Hippocampal formation (tissue), 2 donors: ENCODE measurements at regions not wholly inside any gene's neighbourhood (a gene's known extent, or its start where the extent isn't known, plus 50 kb on each side); places are given as distances from the start of the nearest gene placed in this dataset.
"Not testable (repeated sequence)": the region's sequence is repeated elsewhere in the genome, so short reads cannot be mapped to it uniquely, and the experiment has no call there.

Experiments used
- DNase-seq, 2 donors: peaks; one replicate each; lab custom pipeline; 2025; lab: John Stamatoyannopoulos, UW

GRCh38 chr12:87336814-87337336, 692.3 kb downstream of the C12orf50 start:
- DNase-seq = no peak

- DNase-seq = no peak
Measured at GRCh38 chr12:87332987-87333726, 696.0 kb downstream of the C12orf50 start.

GRCh38 chr12:87330071-87330555, 699.1 kb downstream of the C12orf50 start:
- DNase-seq = not testable (repeated sequence)

GRCh38 chr12:87329076-87329863, 699.9 kb downstream of the C12orf50 start:
- no peak for DNase-seq

GRCh38 chr12:87323369-87323768, 705.8 kb downstream of the C12orf50 start:
- no peak for DNase-seq

GRCh38 chr12:87320724-87321123, 708.5 kb downstream of the C12orf50 start:
- no peak for DNase-seq

GRCh38 chr12:87317302-87317701, 711.9 kb downstream of the C12orf50 start:
- no peak for DNase-seq

- no peak for DNase-seq
Measured at GRCh38 chr12:87311206-87311605, 718.0 kb downstream of the C12orf50 start.

- no peak for DNase-seq
Measured at GRCh38 chr12:87310126-87310525, 719.1 kb downstream of the C12orf50 start.

GRCh38 chr12:87305481-87305880, 723.7 kb downstream of the C12orf50 start:
- no peak for DNase-seq

GRCh38 chr12:87304406-87304805, 724.8 kb downstream of the C12orf50 start:
- no peak for DNase-seq

- no peak for DNase-seq
Measured at GRCh38 chr12:87303396-87304012, 725.7 kb downstream of the C12orf50 start.

GRCh38 chr12:87302126-87302745, 727.0 kb downstream of the C12orf50 start:
- DNase-seq = no peak

GRCh38 chr12:87290505-87290904, 738.7 kb downstream of the C12orf50 start:
- no peak for DNase-seq

- no peak for DNase-seq
Measured at GRCh38 chr12:87283886-87284285, 745.3 kb downstream of the C12orf50 start.

- DNase-seq = no peak
Measured at GRCh38 chr12:87283111-87283510, 746.1 kb downstream of the C12orf50 start.

- DNase-seq = no peak
Measured at GRCh38 chr12:87280893-87281292, 748.3 kb downstream of the C12orf50 start.

- DNase-seq = no peak
Measured at GRCh38 chr12:87280356-87280755, 748.8 kb downstream of the C12orf50 start.

- DNase-seq = no peak
Measured at GRCh38 chr12:87274594-87275245, 754.5 kb downstream of the C12orf50 start.

GRCh38 chr12:87272851-87273250, 756.4 kb downstream of the C12orf50 start:
- no peak for DNase-seq

- DNase-seq = no peak
Measured at GRCh38 chr12:87270919-87271318, 758.3 kb downstream of the C12orf50 start.
